ENCODE measurements at regions not wholly inside any gene's neighbourhood (a gene's known extent, or its start where the extent isn't known, plus 50 kb on each side); places are given as distances from the start of the nearest gene placed in this dataset.

DNA sequence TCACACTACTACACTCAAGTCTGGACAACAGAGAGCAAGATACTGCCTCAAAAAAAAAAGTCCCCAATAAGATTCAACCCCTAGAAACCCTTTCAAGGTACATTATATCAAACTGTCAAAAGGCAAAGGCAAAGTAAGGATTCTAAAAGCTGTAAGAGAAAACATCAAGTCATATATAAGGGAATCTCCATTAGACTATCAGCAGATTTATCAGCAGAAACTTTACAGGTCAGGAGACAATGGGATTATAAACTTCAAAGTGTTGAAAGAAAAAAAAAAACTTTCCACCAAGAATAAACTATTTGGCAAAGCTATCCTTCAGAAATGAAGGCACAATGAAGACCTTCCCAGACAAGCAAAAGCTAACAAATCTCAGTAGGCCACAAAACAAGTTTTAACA is 63.5 kb upstream of the DMRT1 start:
- DNase-seq, result no peak

DNA sequence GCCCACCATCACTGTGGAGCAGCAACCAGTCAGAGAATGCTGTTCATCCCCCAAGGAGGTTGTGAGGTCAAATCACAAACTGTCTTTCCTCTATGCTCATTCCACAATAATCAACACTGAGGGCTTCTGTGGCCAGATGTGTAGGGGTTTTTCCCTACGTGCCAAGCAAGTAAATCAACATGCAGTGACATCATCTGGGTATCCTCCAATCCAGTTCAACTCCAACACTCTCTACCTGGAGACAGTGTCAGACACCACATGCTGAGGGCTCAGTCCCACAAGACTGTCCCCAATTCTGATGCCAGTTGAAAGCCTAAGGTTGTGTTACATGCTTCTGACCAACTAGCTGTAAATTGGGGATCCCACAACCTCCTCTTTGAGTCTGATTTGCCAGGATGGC is 57.3 kb upstream of the DMRT1 start:
- DNase-seq, result no peak

GRCh38 chr9:784916-785315 is 56.6 kb upstream of the DMRT1 start:
- no peak for DNase-seq

- DNase-seq, result no peak
These were observed 55.5 kb upstream of the DMRT1 start for GRCh38 chr9:785997-786396.

DNA sequence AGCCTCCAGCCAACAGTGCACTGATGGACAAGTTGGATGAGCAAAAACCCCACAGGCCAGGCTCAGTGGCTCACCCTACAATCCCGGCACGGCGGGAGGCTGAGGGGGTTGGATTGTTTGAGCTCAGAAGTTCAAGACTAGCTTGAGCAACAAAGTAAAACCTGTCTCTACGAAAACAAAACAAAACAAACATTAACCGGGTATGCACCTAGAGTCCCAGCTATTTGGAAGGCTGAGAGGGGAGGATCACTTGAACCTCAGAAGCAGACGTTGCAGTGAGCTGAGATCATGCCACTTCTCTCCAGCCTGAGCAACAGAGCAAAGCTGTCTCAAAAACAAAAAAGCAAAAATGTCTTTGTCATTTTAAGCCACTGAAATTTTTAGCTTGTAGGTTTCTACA is 55.1 kb upstream of the DMRT1 start:
- no peak for DNase-seq

GRCh38 chr9:788777-789176 is 52.7 kb upstream of the DMRT1 start:
- no peak for DNase-seq

Data from activated CD8-positive, alpha-beta memory T cell treated with anti-CD3 and anti-CD28 coated beads, Interleukin-2, amount 50 U/mL, for 4 hours (primary cell).